ENCODE measurements at regions not wholly inside any gene's neighbourhood (a gene's known extent, or its start where the extent isn't known, plus 50 kb on each side); places are given as distances from the start of the nearest gene placed in this dataset.

- H3K36me3 ChIP-seq (ENCODE audit: control insufficient read depth in 1 of 2, insufficient read depth in 2 of 2, low read length in 2 of 2): no peaks in the 10 kb centered on the region
- H3K9me3 ChIP-seq (ENCODE audit: control insufficient read depth in 1 of 2, low read length in 2 of 2): no peaks in the 10 kb centered on the region
- H3K4me1 ChIP-seq (ENCODE audit: control insufficient read depth in 1 of 2, insufficient read depth in 2 of 2, low read length in 2 of 2): no peaks in the 10 kb centered on the region
- H3K27ac ChIP-seq (ENCODE audit: low read length): no peak overlapping the region
- no peaks in the 10 kb centered on the region for H3K27me3 ChIP-seq (ENCODE audit: low read depth, low read length)
- H3K4me3 ChIP-seq (ENCODE audit: low read depth in 1 of 2, low read length in 2 of 2): no peak overlapping the region
These were observed 279.4 kb downstream of the ZBBX start for GRCh38 chr3:167100651-167101050.

DNA sequence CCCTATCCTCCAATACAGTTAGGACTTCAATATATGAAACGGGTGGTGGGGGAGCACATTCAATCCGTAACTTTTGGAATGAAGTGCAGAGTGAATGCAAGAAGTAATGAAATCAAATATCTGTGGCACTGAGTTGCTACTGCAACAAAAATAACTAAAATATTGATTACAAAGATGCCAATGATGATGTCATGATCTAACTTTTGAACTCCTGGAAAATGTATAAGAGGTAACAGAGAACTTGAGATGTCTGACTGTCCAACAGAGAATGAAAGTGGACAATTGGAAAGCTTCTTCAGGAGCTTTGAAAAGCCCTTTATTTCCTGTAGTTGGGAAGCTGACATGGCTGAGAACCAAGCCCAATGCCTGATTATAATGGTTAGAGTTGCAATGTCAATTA is 279.9 kb downstream of the ZBBX start:
- Histone ChIP-seq H3K27ac (ENCODE audit: low read length) (no peak overlapping the region), H3K27me3 (ENCODE audit: low read depth, low read length) (no peaks in the 10 kb centered on the region), H3K9me3 (ENCODE audit: control insufficient read depth in 1 of 2, low read length in 2 of 2) (no peaks in the 10 kb centered on the region), H3K36me3 (ENCODE audit: control insufficient read depth in 1 of 2, insufficient read depth in 2 of 2, low read length in 2 of 2) (no peaks in the 10 kb centered on the region), H3K4me3 (ENCODE audit: low read depth in 1 of 2, low read length in 2 of 2) (no peak overlapping the region), H3K4me1 (ENCODE audit: control insufficient read depth in 1 of 2, insufficient read depth in 2 of 2, low read length in 2 of 2) (no peaks in the 10 kb centered on the region)

GRCh38 chr3:167095976-167096375 is 284.1 kb downstream of the ZBBX start:
- Histone ChIP-seq H3K9me3 (ENCODE audit: control insufficient read depth in 1 of 2, low read length in 2 of 2) (no peaks in the 10 kb centered on the region), H3K27me3 (ENCODE audit: low read depth, low read length) (no peaks in the 10 kb centered on the region), H3K4me3 (ENCODE audit: low read depth in 1 of 2, low read length in 2 of 2) (no peak overlapping the region), H3K27ac (ENCODE audit: low read length) (no peak overlapping the region), H3K36me3 (ENCODE audit: control insufficient read depth in 1 of 2, insufficient read depth in 2 of 2, low read length in 2 of 2) (no peaks in the 10 kb centered on the region), H3K4me1 (ENCODE audit: control insufficient read depth in 1 of 2, insufficient read depth in 2 of 2, low read length in 2 of 2) (no peaks in the 10 kb centered on the region)

- Histone ChIP-seq H3K4me3 (ENCODE audit: low read depth in 1 of 2, low read length in 2 of 2) (no peak overlapping the region), H3K4me1 (ENCODE audit: control insufficient read depth in 1 of 2, insufficient read depth in 2 of 2, low read length in 2 of 2) (no peaks in the 10 kb centered on the region), H3K27me3 (ENCODE audit: low read depth, low read length) (no peaks in the 10 kb centered on the region), H3K27ac (ENCODE audit: low read length) (no peak overlapping the region), H3K36me3 (ENCODE audit: control insufficient read depth in 1 of 2, insufficient read depth in 2 of 2, low read length in 2 of 2) (no peaks in the 10 kb centered on the region), H3K9me3 (ENCODE audit: control insufficient read depth in 1 of 2, low read length in 2 of 2) (no peaks in the 10 kb centered on the region)
These were observed 285.5 kb downstream of the ZBBX start for GRCh38 chr3:167094632-167095031.

GRCh38 chr3:167091226-167091625 is 288.9 kb downstream of the ZBBX start:
- H3K9me3 ChIP-seq (ENCODE audit: control insufficient read depth in 1 of 2, low read length in 2 of 2): no peaks in the 10 kb centered on the region
- no peak overlapping the region for H3K27ac ChIP-seq (ENCODE audit: low read length)
- no peaks in the 10 kb centered on the region for H3K27me3 ChIP-seq (ENCODE audit: low read depth, low read length)
- no peaks in the 10 kb centered on the region for H3K4me1 ChIP-seq (ENCODE audit: control insufficient read depth in 1 of 2, insufficient read depth in 2 of 2, low read length in 2 of 2)
- no peak overlapping the region for H3K4me3 ChIP-seq (ENCODE audit: low read depth in 1 of 2, low read length in 2 of 2)
- no peaks in the 10 kb centered on the region for H3K36me3 ChIP-seq (ENCODE audit: control insufficient read depth in 1 of 2, insufficient read depth in 2 of 2, low read length in 2 of 2)

GRCh38 chr3:167084545-167084944 is 295.6 kb downstream of the ZBBX start:
- H3K9me3 ChIP-seq (ENCODE audit: control insufficient read depth in 1 of 2, low read length in 2 of 2): no peaks in the 10 kb centered on the region
- H3K27ac ChIP-seq (ENCODE audit: low read length): no peak overlapping the region
- H3K4me1 ChIP-seq (ENCODE audit: control insufficient read depth in 1 of 2, insufficient read depth in 2 of 2, low read length in 2 of 2): no peaks in the 10 kb centered on the region
- H3K27me3 ChIP-seq (ENCODE audit: low read depth, low read length): no peaks in the 10 kb centered on the region
- no peaks in the 10 kb centered on the region for H3K36me3 ChIP-seq (ENCODE audit: control insufficient read depth in 1 of 2, insufficient read depth in 2 of 2, low read length in 2 of 2)
- H3K4me3 ChIP-seq (ENCODE audit: low read depth in 1 of 2, low read length in 2 of 2): no peak overlapping the region

- Histone ChIP-seq H3K4me3 (ENCODE audit: low read depth in 1 of 2, low read length in 2 of 2) (no peak overlapping the region), H3K4me1 (ENCODE audit: control insufficient read depth in 1 of 2, insufficient read depth in 2 of 2, low read length in 2 of 2) (no peaks in the 10 kb centered on the region), H3K27ac (ENCODE audit: low read length) (no peak overlapping the region), H3K9me3 (ENCODE audit: control insufficient read depth in 1 of 2, low read length in 2 of 2) (no peaks in the 10 kb centered on the region), H3K36me3 (ENCODE audit: control insufficient read depth in 1 of 2, insufficient read depth in 2 of 2, low read length in 2 of 2) (no peaks in the 10 kb centered on the region), H3K27me3 (ENCODE audit: low read depth, low read length) (no peaks in the 10 kb centered on the region)
These were observed 302.0 kb downstream of the ZBBX start for GRCh38 chr3:167078070-167078622.

DNA sequence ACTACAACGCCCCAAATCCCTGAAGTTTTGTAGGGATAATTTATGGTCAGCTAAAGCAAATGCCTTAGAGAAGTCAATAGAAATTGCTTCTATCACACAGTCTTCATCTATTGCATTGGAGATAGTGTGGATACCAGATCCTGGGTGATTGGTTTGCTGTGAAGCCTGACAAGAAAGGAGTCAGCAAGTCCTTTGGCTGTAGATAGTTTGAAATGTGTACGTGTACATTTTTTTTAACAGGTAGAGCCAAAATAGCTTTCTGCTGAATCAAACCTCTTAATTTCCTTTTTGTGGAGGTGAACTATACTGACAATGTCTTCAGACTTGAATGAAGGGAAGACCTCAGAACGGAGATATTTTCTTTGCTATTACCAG is 312.3 kb downstream of the ZBBX start:
- no peaks in the 10 kb centered on the region for H3K36me3 ChIP-seq (ENCODE audit: control insufficient read depth in 1 of 2, insufficient read depth in 2 of 2, low read length in 2 of 2)

GRCh38 chr3:167066977-167067786 is 312.9 kb downstream of the ZBBX start:
- H3K4me3 ChIP-seq (ENCODE audit: low read depth in 1 of 2, low read length in 2 of 2): no peak overlapping the region
- H3K4me1 ChIP-seq (ENCODE audit: control insufficient read depth in 1 of 2, insufficient read depth in 2 of 2, low read length in 2 of 2): no peaks in the 10 kb centered on the region
- no peaks in the 10 kb centered on the region for H3K9me3 ChIP-seq (ENCODE audit: control insufficient read depth in 1 of 2, low read length in 2 of 2)
- no peaks in the 10 kb centered on the region for H3K36me3 ChIP-seq (ENCODE audit: control insufficient read depth in 1 of 2, insufficient read depth in 2 of 2, low read length in 2 of 2)
- no peak overlapping the region for H3K27ac ChIP-seq (ENCODE audit: low read length)
- no peaks in the 10 kb centered on the region for H3K27me3 ChIP-seq (ENCODE audit: low read depth, low read length)

More for the DNA sequence above, 312.3 kb downstream of the ZBBX start:
- Histone ChIP-seq H3K9me3 (ENCODE audit: control insufficient read depth in 1 of 2, low read length in 2 of 2) (no peaks in the 10 kb centered on the region), H3K4me3 (ENCODE audit: low read depth in 1 of 2, low read length in 2 of 2) (no peak overlapping the region), H3K4me1 (ENCODE audit: control insufficient read depth in 1 of 2, insufficient read depth in 2 of 2, low read length in 2 of 2) (no peaks in the 10 kb centered on the region), H3K27ac (ENCODE audit: low read length) (no peak overlapping the region), H3K27me3 (ENCODE audit: low read depth, low read length) (no peaks in the 10 kb centered on the region)

- Histone ChIP-seq H3K27me3 (ENCODE audit: low read depth, low read length) (no peaks in the 10 kb centered on the region), H3K4me3 (ENCODE audit: low read depth in 1 of 2, low read length in 2 of 2) (no peak overlapping the region), H3K9me3 (ENCODE audit: control insufficient read depth in 1 of 2, low read length in 2 of 2) (no peaks in the 10 kb centered on the region), H3K27ac (ENCODE audit: low read length) (no peak overlapping the region), H3K36me3 (ENCODE audit: control insufficient read depth in 1 of 2, insufficient read depth in 2 of 2, low read length in 2 of 2) (no peaks in the 10 kb centered on the region), H3K4me1 (ENCODE audit: control insufficient read depth in 1 of 2, insufficient read depth in 2 of 2, low read length in 2 of 2) (no peaks in the 10 kb centered on the region)
These were observed 322.5 kb downstream of the ZBBX start for GRCh38 chr3:167057581-167057980.

DNA sequence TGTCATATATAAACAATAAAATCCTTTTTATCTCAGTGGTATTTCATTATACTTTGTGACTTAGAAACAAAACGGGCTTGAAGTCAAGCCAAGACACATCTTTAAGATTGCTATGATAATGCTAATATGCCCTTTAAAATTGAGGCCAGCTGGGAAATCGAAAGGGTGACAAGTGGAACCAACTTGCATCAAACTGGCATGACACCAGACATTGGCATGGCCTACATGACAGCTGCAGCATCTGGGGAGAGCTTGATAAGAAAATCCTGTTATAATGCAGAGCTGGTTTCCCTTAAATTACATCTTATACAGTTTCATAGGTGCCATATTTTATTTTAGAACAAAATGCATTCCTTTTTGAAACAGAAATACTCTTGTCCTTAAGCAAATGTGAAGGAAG is 325.2 kb downstream of the ZBBX start:
- Histone ChIP-seq H3K4me3 (ENCODE audit: low read depth in 1 of 2, low read length in 2 of 2) (no peak overlapping the region), H3K36me3 (ENCODE audit: control insufficient read depth in 1 of 2, insufficient read depth in 2 of 2, low read length in 2 of 2) (no peaks in the 10 kb centered on the region), H3K27ac (ENCODE audit: low read length) (no peak overlapping the region), H3K4me1 (ENCODE audit: control insufficient read depth in 1 of 2, insufficient read depth in 2 of 2, low read length in 2 of 2) (no peaks in the 10 kb centered on the region), H3K27me3 (ENCODE audit: low read depth, low read length) (no peaks in the 10 kb centered on the region), H3K9me3 (ENCODE audit: control insufficient read depth in 1 of 2, low read length in 2 of 2) (no peaks in the 10 kb centered on the region)

DNA sequence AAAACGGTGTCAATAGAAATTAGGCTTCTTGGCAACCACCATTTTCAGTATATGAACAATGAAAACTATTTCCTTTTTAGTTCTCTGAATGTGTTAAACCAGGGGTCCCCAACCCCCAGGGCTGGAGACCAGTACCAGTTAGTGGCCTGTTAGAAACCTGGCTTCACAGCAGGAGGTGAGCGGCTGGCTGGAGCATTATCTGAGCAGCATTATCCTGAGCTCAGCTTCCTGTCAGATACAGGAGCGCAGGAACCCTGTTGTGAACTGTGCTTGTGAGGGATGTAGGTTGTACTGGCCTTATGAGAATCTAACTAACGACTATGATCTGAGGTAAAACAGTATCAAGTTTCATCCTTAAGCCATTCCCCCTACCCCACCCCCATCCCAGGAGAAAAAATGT is 328.7 kb downstream of the ZBBX start:
- Histone ChIP-seq H3K36me3 (ENCODE audit: control insufficient read depth in 1 of 2, insufficient read depth in 2 of 2, low read length in 2 of 2) (no peaks in the 10 kb centered on the region), H3K9me3 (ENCODE audit: control insufficient read depth in 1 of 2, low read length in 2 of 2) (no peaks in the 10 kb centered on the region), H3K27me3 (ENCODE audit: low read depth, low read length) (no peaks in the 10 kb centered on the region), H3K4me3 (ENCODE audit: low read depth in 1 of 2, low read length in 2 of 2) (no peak overlapping the region), H3K4me1 (ENCODE audit: control insufficient read depth in 1 of 2, insufficient read depth in 2 of 2, low read length in 2 of 2) (no peaks in the 10 kb centered on the region), H3K27ac (ENCODE audit: low read length) (no peak overlapping the region)

All from muscle layer of duodenum (tissue), 2 donors.